GM18517 (cell line): ENCODE measurements at regions not wholly inside any gene's neighbourhood (a gene's known extent, or its start where the extent isn't known, plus 50 kb on each side); places are given as distances from the start of the nearest gene placed in this dataset.
"Not testable (repeated sequence)": the region's sequence is repeated elsewhere in the genome, so short reads cannot be mapped to it uniquely, and the experiment has no call there.

Experiments
- ATAC-seq: cut with Tn5 transposase; IDR thresholded peaks from one replicate; pipeline ENCODE4 v1.9.1; 2021; ENCODE audit warnings: mild to moderate bottlenecking, moderate library complexity; ENCODE audit not compliant: unreplicated experiment

DNA sequence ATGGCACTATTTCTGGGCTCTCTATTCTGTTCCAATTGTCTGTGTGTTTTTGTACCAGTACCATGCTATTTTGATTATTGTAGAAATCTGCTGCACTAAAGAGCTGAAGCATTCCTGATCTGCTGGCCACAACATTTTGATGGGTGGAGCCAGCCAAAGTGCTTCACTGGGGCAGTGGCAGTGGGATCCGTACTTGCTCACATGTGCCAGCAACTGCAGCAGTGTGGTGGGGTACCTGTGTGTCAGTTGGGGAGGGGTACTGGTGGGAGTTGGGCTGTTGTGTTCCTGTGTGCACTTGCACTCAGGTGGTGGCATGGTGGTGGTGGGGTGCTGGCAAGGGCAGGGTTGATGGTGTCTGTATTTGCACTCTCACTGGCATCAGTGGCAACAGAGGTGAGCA, 204.6 kb upstream of the ALG10 start:
- ATAC-seq = no peak

DNA sequence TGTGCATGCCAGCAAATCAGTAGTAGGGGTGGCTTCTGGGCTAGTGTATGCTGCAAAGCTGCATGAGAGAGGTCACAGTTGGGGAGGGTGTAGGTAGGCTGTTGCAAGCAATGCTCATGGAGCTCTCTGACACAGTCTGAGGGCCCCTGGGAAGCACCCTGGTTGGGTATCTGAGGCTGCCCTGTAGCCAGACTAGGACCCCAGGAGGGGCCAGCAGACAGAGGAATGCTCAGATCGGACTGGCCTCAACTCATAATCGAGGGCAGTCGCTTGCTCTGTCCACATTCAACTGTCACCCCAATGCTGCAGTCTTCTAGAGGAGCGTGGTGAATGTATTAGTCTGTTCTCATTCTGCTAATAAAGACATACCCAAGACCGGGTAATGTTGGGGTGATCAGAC, 204.0 kb upstream of the ALG10 start:
- ATAC-seq = no peak

DNA sequence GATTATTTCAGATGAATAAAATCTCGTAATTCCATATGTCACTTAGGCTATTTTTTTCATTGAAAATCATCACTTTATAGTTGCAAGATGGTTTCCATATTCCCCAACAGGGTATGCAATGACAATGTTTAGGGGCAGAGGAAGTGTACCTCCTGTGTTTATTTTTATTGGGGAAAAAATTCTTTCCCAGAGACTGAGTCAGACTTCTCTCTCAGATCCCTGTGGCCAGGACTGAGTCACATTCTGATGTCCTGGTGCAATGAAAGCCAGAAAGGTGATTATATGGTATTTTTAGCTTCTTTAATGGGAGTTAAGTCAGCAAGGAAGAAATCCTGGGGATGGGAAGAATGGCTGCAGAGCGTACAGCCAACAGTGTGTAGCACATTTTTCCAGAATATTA, 196.9 kb upstream of the ALG10 start:
- no peak for ATAC-seq

- ATAC-seq = no peak
Observed at GRCh38 chr12:33825986-33826602, 196.2 kb upstream of the ALG10 start.

DNA sequence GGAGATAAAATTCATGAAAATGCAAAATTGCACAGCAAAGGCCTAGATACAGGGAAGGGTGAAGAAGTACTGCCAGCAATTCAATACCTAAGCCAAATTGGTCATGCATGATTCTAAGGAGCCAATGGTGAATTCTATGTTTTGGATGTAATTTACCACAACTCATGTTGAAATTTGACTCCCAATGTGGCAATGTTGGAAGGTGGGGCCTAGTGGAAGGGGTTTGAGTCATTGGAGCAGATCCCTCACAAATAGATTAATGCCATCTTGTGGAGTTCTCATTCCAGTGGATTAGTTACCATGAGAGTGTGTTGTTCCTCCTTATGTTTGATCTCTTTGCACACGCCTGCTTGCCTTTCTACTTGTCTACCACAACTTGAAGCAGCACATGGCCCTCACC, 194.0 kb upstream of the ALG10 start:
- no peak for ATAC-seq

DNA sequence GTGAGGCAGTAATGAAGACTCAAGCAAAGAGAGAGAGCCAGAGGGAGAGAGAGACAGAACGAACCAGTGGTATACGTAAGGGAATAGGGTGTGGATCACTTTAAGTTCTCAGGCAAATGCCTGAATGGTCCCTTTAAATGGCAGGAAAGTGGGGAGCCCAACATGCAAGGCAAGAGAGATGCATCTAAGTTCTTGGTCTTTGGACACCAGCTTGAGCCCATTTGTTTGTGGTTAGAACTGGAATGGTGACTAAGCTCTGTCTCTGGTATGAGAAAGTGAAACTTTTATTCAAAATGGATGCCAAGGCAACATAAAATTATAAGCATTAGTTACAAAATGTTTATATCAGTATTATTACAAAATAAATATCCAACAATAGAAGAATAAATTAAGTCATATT, 192.2 kb upstream of the ALG10 start:
- ATAC-seq = no peak

- no peak for ATAC-seq
Observed at GRCh38 chr12:33832900-33833299, 189.4 kb upstream of the ALG10 start.

- no peak for ATAC-seq
Observed at GRCh38 chr12:33834672-33835071, 187.6 kb upstream of the ALG10 start.

GRCh38 chr12:33876618-33877017, 145.7 kb upstream of the ALG10 start:
- no peak for ATAC-seq

DNA sequence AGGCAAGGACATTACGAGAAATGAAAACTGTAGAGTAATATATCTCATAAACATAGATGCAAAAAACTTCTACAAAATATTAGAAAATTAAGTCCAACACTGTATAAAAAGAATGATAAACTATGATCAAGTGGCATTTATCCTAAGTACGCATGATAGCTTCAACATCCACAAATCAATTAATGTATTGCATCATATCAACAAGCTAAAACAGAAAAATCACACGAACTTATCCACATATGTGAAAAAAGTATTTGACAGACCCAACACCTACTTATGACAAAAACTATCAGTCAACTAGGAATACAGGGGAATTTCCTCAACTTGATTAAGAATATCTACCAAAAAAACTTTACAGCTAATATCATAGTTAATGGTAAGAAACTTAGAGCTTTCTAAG, 129.9 kb upstream of the ALG10 start:
- no peak for ATAC-seq

GRCh38 chr12:33920460-33920859, 101.8 kb upstream of the ALG10 start:
- ATAC-seq = not testable (repeated sequence)

GRCh38 chr12:33926095-33926494, 96.2 kb upstream of the ALG10 start:
- no peak for ATAC-seq

GRCh38 chr12:33937669-33938068, 84.6 kb upstream of the ALG10 start:
- not testable (repeated sequence) for ATAC-seq

GRCh38 chr12:33942172-33942571, 80.1 kb upstream of the ALG10 start:
- ATAC-seq = no peak

- ATAC-seq = no peak
Observed at GRCh38 chr12:33944703-33945437, 77.4 kb upstream of the ALG10 start.

DNA sequence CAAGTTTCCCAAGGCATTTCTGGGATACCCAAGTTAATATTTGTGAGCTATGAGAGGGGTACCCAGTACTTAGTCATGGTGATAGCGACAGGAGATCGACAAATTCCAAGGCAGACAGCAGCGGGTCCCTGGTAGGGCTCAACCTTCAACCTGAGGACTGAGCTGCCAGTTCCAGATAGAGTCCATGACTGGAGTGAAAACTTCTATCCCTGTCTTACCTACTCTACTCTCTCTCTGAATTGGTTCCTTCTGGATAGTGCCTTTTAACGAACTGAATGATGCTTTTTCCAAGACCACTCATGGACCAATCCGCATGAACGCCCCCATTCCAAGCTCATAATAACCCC, 76.9 kb upstream of the ALG10 start:
- no peak for ATAC-seq

DNA sequence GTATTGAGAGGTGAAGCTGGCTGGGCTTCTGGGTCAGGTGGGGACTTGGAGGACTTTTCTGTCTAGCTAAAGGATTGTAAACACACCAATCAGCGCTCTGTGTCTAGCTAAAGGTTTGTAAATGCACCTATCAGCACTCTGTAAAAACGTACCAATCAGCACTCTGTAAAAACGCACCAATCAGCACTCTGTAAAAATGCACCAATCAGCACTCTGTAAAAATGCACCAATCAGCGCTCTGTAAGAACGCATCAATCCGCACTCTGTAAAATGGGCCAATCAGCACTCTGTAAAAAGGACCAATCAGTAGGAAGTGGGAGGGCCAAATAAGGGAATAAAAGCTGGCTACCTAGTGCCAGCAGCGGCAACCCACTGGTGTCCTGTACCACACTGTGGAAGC, 56.1 kb upstream of the ALG10 start:
- not testable (repeated sequence) for ATAC-seq

DNA sequence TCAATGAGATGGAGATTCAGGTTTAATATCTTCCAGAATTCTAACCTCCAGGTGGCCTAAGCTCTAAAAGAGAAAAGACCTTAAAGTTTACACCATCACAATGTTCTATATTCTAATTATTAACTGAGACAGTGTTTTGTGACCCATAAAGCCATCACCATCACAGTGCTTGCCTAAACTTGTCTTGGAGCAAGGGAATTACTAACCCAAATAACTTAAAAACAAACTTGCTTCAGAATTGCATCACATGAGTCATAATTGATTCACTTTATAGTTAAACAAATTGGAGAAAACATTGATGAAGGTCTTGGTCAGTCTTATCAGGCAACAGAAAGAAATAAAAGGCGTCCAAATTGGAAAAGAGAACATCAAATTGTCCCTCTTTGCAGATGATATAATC, 54.5 kb upstream of the ALG10 start:
- no peak for ATAC-seq
